ENCODE measurements at regions not wholly inside any gene's neighbourhood (a gene's known extent, or its start where the extent isn't known, plus 50 kb on each side); places are given as distances from the start of the nearest gene placed in this dataset.
"Not testable (repeated sequence)": the region's sequence is repeated elsewhere in the genome, so short reads cannot be mapped to it uniquely, and the experiment has no call there.

GRCh38 chr1:199612976-199613774 is 414.3 kb upstream of the NR5A2 start:
- no peak for DNase-seq
- no peak for TF ChIP-seq POLR2A (IDR thresholded peaks at IDR 0.05)
- TF ChIP-seq CTCF (IDR thresholded peaks at IDR 0.05): no peak

GRCh38 chr1:199616947-199617346 is 410.6 kb upstream of the NR5A2 start:
- no peak overlapping the region for H3K27ac ChIP-seq
- no peaks in the 10 kb centered on the region for H3K4me1 ChIP-seq
- H3K4me3 ChIP-seq: no peak overlapping the region
- no peaks in the 10 kb centered on the region for H3K9me3 ChIP-seq
- no peaks in the 10 kb centered on the region for H3K27me3 ChIP-seq
- DNase-seq: no peak
- H3K36me3 ChIP-seq: no peaks in the 10 kb centered on the region
- TF ChIP-seq POLR2A (IDR thresholded peaks at IDR 0.05): no peak
- TF ChIP-seq CTCF (IDR thresholded peaks at IDR 0.05): no peak

More at GRCh38 chr1:199612976-199613774, 414.3 kb upstream of the NR5A2 start:
- H3K4me3 ChIP-seq: no peak overlapping the region
- H3K27me3 ChIP-seq: no peaks in the 10 kb centered on the region
- no peaks in the 10 kb centered on the region for H3K4me1 ChIP-seq
- H3K9me3 ChIP-seq: no peaks in the 10 kb centered on the region
- H3K36me3 ChIP-seq: no peaks in the 10 kb centered on the region
- H3K27ac ChIP-seq: no peak overlapping the region

DNA sequence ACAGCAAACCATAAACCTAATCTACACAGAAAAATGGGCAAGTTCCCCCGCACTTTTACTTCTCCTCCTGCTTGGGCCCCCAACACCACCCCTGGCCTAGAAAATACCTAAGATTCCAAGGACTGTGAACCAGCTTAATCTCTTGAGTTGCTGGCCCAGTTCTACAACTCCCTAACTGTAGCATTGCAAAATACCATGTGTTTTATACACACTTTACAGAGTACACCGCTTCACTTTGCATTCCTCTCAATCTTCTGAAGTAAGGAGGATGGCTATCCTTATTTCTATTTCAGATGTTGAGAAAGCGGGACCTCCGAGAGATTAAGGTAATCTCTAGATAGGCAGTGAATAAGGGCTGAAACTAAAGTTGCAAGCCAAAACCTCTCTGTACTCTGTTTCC is 408.3 kb upstream of the NR5A2 start:
- no peaks in the 10 kb centered on the region for H3K9me3 ChIP-seq
- DNase-seq: no peak
- H3K4me1 ChIP-seq: no peaks in the 10 kb centered on the region
- H3K27ac ChIP-seq: no peak overlapping the region
- H3K4me3 ChIP-seq: no peak overlapping the region
- no peaks in the 10 kb centered on the region for H3K36me3 ChIP-seq
- TF ChIP-seq CTCF (IDR thresholded peaks at IDR 0.05): no peak
- TF ChIP-seq POLR2A (IDR thresholded peaks at IDR 0.05): no peak
- H3K27me3 ChIP-seq: no peaks in the 10 kb centered on the region

GRCh38 chr1:199626228-199626627 is 401.3 kb upstream of the NR5A2 start:
- not testable (repeated sequence) for DNase-seq, H3K4me3 ChIP-seq, H3K27me3 ChIP-seq, H3K4me1 ChIP-seq, H3K9me3 ChIP-seq, H3K27ac ChIP-seq, H3K36me3 ChIP-seq

DNA sequence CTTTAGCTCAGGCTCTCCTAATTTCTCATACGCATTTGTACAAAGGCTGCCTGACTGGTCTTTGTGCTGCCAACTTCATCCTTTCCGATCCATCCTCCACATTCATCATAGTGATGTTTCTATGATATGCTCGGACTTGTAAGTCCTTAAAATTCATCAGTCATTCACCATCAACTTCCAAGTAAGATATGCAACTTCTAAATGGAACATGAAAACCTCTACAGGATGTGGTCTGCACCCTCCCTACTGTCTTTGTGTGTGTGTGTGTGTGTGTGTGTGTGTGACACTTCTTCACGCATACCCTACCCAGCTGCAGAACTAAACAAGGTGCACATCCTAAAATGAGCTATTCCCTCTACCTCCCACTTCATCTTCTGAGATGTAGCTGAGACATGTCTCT is 397.9 kb upstream of the NR5A2 start:
- Histone ChIP-seq H3K27ac (no peak overlapping the region), H3K36me3 (no peaks in the 10 kb centered on the region), H3K27me3 (no peaks in the 10 kb centered on the region), H3K4me1 (no peaks in the 10 kb centered on the region), H3K9me3 (no peaks in the 10 kb centered on the region), H3K4me3 (no peak overlapping the region)
- DNase-seq: no peak
- TF ChIP-seq CTCF (IDR thresholded peaks at IDR 0.05) (no peak), POLR2A (IDR thresholded peaks at IDR 0.05) (no peak)

DNA sequence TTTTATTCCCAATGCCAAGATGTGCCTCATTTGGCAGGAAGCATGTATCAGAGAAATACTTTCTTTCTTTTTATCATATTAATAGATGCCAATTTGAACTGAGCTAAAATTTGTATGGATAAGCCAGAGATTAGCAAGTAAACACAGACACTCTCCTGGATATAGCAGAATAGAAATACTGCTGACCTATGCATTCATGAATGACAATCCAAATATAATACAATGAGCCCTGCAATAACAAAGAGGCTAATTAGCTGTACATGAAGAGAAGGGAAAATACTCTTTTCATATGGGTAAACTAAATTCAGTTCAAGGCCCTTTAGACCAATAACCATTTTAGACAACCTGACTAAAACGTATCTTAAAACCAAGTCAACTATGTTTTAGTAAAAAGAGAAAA is 388.1 kb upstream of the NR5A2 start:
- no peak for DNase-seq
- Histone ChIP-seq H3K36me3 (no peaks in the 10 kb centered on the region), H3K4me3 (no peak overlapping the region), H3K27me3 (no peaks in the 10 kb centered on the region), H3K4me1 (no peaks in the 10 kb centered on the region), H3K27ac (no peak overlapping the region), H3K9me3 (no peaks in the 10 kb centered on the region)
- no peak for TF ChIP-seq POLR2A (IDR thresholded peaks at IDR 0.05)
- TF ChIP-seq CTCF (IDR thresholded peaks at IDR 0.05): no peak

Data from Peyer's patch (tissue), 4 donors.